Inflammatory macrophage treated with lipopolysaccharide for 1 hour (primary cell): ENCODE measurements at regions not wholly inside any gene's neighbourhood (a gene's known extent, or its start where the extent isn't known, plus 50 kb on each side); places are given as distances from the start of the nearest gene placed in this dataset.
A peak's percentile ranks its signal among the peaks of the same experiment; 100 is the strongest.
"Not testable (repeated sequence)": the region's sequence is repeated elsewhere in the genome, so short reads cannot be mapped to it uniquely, and the experiment has no call there.

ENCODE experiments used
- DNase-seq, 2 donors: peaks; one replicate each; pipeline ENCODE4 v3.0.0-alpha.2; 2020 to 2022

GRCh38 chr10:34957531-34957930 lies 132.6 kb downstream of the CUL2 start:
- no peak for DNase-seq

GRCh38 chr10:34956756-34957155 lies 133.4 kb downstream of the CUL2 start:
- DNase-seq, result no peak

DNA sequence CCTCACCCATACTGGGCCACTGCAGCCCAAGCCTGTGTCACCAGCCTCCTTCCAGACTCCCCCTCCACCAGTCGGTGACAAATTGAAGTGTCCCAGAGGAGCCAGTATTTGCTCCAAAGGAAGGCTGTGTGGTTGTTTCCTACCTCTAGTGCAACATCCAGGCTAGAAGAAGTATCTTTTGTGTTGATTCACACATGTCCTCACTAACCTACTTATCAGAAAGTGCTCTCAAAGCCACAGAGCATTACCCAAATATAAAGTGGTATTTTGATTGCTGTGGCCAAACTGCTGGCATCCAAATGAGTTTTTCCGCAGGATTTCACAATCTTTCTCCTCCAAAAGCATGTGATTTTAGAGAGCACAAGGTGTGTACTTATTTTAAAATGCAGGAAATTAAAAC lies 134.8 kb downstream of the CUL2 start:
- DNase-seq, result no peak

DNA sequence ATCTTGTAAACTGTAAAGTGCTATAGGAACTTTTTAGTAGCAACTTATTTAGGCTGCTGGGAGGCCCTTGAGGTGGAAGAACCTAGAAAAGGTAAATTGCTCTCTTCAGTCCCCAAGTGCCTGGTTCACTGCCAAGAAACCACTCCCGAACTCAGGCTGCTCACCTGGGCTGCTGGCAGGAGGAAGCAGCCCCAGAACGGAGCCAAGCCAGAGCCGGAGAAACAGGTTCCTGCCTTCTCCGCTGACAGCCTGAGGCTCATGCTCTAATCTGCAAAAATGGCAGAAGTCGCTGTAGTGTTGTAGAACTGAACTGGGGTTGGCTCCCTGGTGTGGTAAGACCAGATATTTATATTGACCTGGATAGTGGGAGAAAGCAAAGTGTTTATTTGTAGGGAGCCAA lies 136.0 kb downstream of the CUL2 start:
- DNase-seq, result no peak

DNA sequence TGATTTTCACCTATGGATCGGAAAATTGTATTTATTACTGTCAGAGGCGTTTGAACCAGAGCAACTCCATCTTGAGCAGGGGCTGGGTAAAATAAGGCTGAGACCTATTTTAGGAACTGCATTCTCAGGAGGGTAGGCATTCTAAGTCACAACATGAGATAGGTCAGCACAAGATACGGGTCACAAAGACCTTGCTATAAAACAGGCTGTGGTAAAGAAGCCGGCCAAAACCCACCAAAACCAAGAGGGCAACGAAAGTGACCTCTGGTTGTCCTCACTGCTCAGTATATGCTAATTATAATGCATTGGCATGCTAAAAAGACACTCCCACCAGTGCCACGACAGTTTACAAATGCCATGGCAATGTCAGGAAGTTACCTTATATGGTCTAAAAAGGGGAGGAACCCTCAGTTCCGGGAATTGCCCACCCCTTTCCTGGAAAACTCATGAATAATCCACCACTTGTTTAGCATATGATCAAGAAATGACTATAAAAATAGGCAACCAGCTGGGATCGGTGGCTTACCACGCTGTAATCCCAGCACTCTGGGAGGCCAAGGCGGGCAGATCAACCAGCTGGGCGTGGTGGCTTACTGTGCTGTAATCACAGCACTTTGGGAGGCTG lies 136.3 kb upstream of the PARD3 start:
- DNase-seq, result not testable (repeated sequence)

- DNase-seq, result not testable (repeated sequence)
These were observed 130.9 kb upstream of the PARD3 start for GRCh38 chr10:34945951-34946522.

- no peak for DNase-seq
These were observed 126.6 kb upstream of the PARD3 start for GRCh38 chr10:34941471-34942357.

DNA sequence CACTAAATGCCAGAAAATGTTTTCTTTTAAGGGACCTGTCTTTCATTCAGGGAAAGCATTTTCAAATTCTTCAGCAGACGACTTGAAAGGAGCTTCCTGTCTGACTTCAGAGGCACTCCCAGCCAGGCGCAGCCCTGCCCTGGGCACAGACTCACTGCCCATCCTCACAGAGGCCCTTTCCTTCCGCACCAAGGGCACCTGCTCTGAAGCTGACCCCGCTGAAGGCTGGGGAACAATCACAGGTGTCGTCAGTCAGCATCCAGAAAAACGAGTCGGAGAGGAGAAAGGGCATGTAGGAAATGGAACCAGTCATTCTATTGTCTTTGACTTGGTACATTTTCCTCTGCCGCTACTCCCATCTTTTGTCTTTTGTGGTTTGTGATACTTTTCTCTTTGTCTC lies 125.3 kb upstream of the PARD3 start:
- no peak for DNase-seq

- no peak for DNase-seq
These were observed 123.2 kb upstream of the PARD3 start for GRCh38 chr10:34938399-34938670.

DNA sequence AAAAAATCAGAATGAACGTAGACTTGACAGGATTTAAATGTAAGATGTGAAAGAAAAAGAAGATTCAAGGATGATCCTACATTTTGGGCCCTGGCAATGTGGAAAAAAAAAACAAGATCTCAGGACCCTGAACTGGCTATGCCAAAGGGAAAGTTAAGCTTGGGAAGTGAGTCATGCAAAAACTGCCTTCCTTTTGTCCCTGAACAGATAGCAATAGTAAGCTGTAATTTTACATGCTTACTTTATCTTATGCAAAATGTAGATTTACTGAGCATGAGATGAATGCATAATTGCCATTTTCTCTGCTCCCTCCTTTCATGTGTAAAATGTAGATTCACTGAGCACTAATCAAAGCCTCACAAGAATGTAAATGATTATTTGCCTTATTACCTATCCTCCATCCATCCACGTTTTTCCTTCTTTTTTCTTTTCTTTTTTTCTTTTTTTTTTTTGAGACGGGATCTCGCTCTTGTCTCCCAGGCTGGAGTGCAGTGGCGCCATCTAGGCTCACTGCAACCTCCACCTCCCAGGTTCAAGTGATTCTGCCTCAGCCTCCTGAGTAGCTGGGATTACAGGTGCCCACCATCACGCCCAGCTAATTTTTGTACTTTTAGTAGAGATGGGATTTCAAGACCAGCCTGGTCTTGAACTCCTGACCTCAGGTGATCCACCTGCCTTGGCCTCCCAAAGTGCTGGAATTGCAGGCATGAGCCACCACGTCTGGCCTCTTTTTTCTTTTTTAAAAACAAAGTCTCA lies 122.7 kb upstream of the PARD3 start:
- DNase-seq, result not testable (repeated sequence)

DNA sequence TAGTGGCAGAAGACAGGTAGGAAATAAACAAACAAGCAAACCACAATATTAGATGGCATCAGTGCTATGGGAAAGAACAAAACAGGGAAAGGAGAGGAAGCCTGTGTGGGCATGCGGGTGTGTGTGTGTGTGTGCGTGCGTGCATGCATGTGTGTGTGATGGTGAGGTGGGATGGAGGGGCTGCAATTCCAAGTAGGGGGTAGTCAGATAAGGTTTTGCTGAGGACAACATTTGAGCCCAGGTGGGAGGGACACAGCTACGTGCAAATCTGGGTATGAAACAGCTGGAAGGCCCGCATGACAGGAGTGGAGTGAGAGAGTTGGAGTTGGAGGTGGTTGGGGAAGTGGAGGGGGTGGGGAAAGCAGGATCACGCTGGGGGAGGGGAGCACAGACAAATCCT lies 121.0 kb upstream of the PARD3 start:
- no peak for DNase-seq

GRCh38 chr10:34933676-34934075 lies 118.6 kb upstream of the PARD3 start:
- DNase-seq, result no peak

GRCh38 chr10:34932235-34932634 lies 117.1 kb upstream of the PARD3 start:
- no peak for DNase-seq

- no peak for DNase-seq
These were observed 116.1 kb upstream of the PARD3 start for GRCh38 chr10:34931216-34931615.

- DNase-seq, result no peak
These were observed 107.0 kb upstream of the PARD3 start for GRCh38 chr10:34922138-34922537.

- DNase-seq, result no peak
These were observed 105.5 kb upstream of the PARD3 start for GRCh38 chr10:34920578-34920977.

GRCh38 chr10:34918776-34919315 lies 103.8 kb upstream of the PARD3 start:
- no peak for DNase-seq

- DNase-seq, result no peak
These were observed 103.1 kb upstream of the PARD3 start for GRCh38 chr10:34918060-34918775.

GRCh38 chr10:34916314-34916713 lies 101.2 kb upstream of the PARD3 start:
- peak in 1 of 2 donors; percentile 6 for DNase-seq

GRCh38 chr10:34912771-34913170 lies 97.7 kb upstream of the PARD3 start:
- no peak for DNase-seq

- DNase-seq, result no peak
These were observed 96.6 kb upstream of the PARD3 start for GRCh38 chr10:34911661-34912205.

- no peak for DNase-seq
These were observed 93.4 kb upstream of the PARD3 start for GRCh38 chr10:34908481-34908880.
